SU-DHL-6 (cell line): ENCODE measurements at regions not wholly inside any gene's neighbourhood (a gene's known extent, or its start where the extent isn't known, plus 50 kb on each side); places are given as distances from the start of the nearest gene placed in this dataset.

ENCODE experiments used
- H2AFZ ChIP-seq: fragments of 200-600 bp; sonication (generic); 2 replicates; pipeline ENCODE4 v1.6.1; 2014; ENCODE audit warnings: low read depth, mild to moderate bottlenecking, moderate library complexity, mixed read lengths, antibody characterized with exemption, low read length; ENCODE audit not compliant: severe bottlenecking
- H3F3A ChIP-seq: fragments of 200-600 bp; shearing (Covaris generic); 2 replicates; pipeline ENCODE4 v1.6.0; 2016; ENCODE audit warnings: antibody characterized with exemption, mild to moderate bottlenecking; ENCODE audit not compliant: insufficient read depth
- H3K27ac ChIP-seq: fragments of 200-600 bp; sonication (generic); 2 replicates; pipeline ENCODE4 v1.5.1; 2016; ENCODE audit warnings: low read depth, mild to moderate bottlenecking, low read length, moderate library complexity, mixed read lengths
- H3K27me3 ChIP-seq: fragments of 200-600 bp; sonication (generic), shearing (Covaris generic); 2 replicates; pipeline ENCODE4 v1.6.0; 2014; ENCODE audit warnings: mild to moderate bottlenecking, low read length
- H3K36me3 ChIP-seq: fragments of 200-600 bp; sonication (generic); 2 replicates; pipeline ENCODE4 v1.6.1; 2014; ENCODE audit warnings: mild to moderate bottlenecking, low read length, mixed read lengths
- H3K4me2 ChIP-seq: fragments of 300-600, 200-600 bp; shearing (Covaris generic), sonication (generic); 2 replicates; pipeline ENCODE4 v1.6.0; 2014; ENCODE audit warnings: low read length, low read depth, mild to moderate bottlenecking; ENCODE audit not compliant: poor library complexity, severe bottlenecking
- H3K4me3 ChIP-seq: fragments of 200-600 bp; sonication (generic); 2 replicates; pipeline ENCODE4 v1.5.1; 2014; ENCODE audit warnings: antibody characterized with exemption, low read length, mild to moderate bottlenecking, mixed read lengths; ENCODE audit not compliant: insufficient read depth, poor library complexity, severe bottlenecking
- H3K79me2 ChIP-seq: fragments of 200-600 bp; sonication (generic); 2 replicates; pipeline ENCODE4 v1.6.1; 2014; ENCODE audit warnings: mild to moderate bottlenecking, low read length, moderate library complexity; ENCODE audit not compliant: insufficient read depth
- H3K9ac ChIP-seq: fragments of 200-600 bp; sonication (generic); 2 replicates; pipeline ENCODE4 v1.7.0; 2014; ENCODE audit warnings: mild to moderate bottlenecking, low read length
- H3K9me2 ChIP-seq: fragments of 200-600 bp; sonication (generic); replicated peaks from 2 replicates; pipeline ENCODE4 v1.6.1; 2014; ENCODE audit warnings: low read length; ENCODE audit not compliant: insufficient read depth
- H3K9me3 ChIP-seq: fragments of 200-600 bp; sonication (generic); 2 replicates; pipeline ENCODE4 v1.6.1; 2014; ENCODE audit warnings: low read length, mixed read lengths; ENCODE audit not compliant: insufficient read depth
- H4K20me1 ChIP-seq: fragments of 200-600 bp; sonication (generic); 2 replicates; pipeline ENCODE4 v1.6.1; 2014; ENCODE audit warnings: low read depth, mild to moderate bottlenecking, antibody characterized with exemption, low read length, moderate library complexity, mixed read lengths
- EZH2phosphoT487 ChIP-seq: fragments of 200-600 bp; sonication (generic), shearing (Covaris generic); conservative IDR thresholded peaks from 2 replicates; pipeline ENCODE4 v1.6.1; 2018; ENCODE audit warnings: mild to moderate bottlenecking, antibody characterized with exemption, low read length, moderate library complexity, mixed read lengths
- TF ChIP-seq, protein P1 (sequence below): fragments of 200-600 bp; sonication (generic); IDR thresholded peaks from one replicate; pipeline ENCODE4 v1.5.1; 2017; ENCODE audit warnings: antibody characterized with exemption, mild to moderate bottlenecking, low read length, moderate library complexity; ENCODE audit not compliant: insufficient read depth, poor library complexity, severe bottlenecking

DNA sequence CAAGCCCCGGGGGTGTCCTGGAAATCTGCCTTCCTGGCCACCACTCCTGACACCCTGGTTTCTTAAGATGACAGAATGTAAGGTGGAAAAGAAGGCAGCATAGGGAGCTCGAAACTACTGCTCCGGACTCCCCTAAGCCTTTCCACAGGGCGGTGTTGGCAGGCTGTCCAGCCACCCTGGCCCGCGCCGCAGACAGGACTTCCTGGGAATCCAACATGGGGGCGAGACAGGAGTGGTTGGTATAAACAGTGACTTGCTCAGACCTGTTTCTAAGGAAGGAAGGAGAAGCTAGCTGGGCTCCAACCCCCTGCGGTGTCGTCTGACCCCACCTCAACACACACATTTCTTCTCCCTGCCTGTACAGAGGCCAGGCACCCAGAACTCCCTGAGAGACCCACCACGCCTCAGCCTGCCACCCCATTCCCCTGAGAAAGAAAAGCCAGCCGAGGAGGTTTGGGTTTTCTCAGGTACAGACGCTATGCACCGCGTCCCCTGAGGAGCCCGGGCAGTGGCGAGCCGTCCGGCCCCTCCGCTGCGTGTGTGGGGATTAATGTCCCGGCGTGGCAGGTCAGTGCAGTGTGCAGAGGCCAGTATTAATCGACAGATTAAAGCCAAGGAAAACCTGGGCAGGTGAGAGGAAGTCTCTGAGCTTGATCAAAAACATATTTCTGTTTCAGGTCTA lies 349.6 kb upstream of the MKI67 start:
- TF ChIP-seq, protein P1, sequence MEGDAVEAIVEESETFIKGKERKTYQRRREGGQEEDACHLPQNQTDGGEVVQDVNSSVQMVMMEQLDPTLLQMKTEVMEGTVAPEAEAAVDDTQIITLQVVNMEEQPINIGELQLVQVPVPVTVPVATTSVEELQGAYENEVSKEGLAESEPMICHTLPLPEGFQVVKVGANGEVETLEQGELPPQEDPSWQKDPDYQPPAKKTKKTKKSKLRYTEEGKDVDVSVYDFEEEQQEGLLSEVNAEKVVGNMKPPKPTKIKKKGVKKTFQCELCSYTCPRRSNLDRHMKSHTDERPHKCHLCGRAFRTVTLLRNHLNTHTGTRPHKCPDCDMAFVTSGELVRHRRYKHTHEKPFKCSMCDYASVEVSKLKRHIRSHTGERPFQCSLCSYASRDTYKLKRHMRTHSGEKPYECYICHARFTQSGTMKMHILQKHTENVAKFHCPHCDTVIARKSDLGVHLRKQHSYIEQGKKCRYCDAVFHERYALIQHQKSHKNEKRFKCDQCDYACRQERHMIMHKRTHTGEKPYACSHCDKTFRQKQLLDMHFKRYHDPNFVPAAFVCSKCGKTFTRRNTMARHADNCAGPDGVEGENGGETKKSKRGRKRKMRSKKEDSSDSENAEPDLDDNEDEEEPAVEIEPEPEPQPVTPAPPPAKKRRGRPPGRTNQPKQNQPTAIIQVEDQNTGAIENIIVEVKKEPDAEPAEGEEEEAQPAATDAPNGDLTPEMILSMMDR = no peak
- TF ChIP-seq EZH2phosphoT487 = no peak
- Histone ChIP-seq H3K79me2 (no peaks in the 10 kb centered on the region), H3K36me3 (no peaks in the 10 kb centered on the region), H3K9ac (no peak overlapping the region), H2AFZ (no peak overlapping the region), H3K27me3 (no peaks in the 10 kb centered on the region), H3K4me2 (no peak overlapping the region), H3K4me3 (no peak overlapping the region), H4K20me1 (no peaks in the 10 kb centered on the region), H3K9me3 (no peaks in the 10 kb centered on the region), H3K27ac (no peak overlapping the region), H3K9me2 (no peaks in the 10 kb centered on the region), H3F3A (no peaks in the 10 kb centered on the region)

DNA sequence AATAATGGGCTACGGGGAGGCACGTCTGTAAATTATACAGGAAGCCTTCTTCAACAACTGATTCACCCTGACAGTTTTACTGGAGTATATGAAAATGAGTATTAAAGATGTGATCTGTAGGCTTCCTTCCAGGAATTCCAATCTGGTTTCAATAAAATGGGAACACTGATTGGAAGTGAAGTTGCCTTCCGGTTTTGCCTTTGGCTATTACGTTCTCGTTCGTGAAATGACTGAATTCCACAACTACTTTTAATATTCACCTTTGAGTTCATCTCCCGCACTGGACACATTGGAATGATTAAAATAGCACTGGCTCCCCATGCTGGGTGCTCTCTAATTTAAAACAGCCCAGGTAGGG lies 350.1 kb upstream of the MKI67 start:
- H4K20me1 ChIP-seq = no peaks in the 10 kb centered on the region
- no peaks in the 10 kb centered on the region for H3K79me2 ChIP-seq
- H3K4me2 ChIP-seq = no peak overlapping the region
- no peak overlapping the region for H3K9ac ChIP-seq
- H2AFZ ChIP-seq = no peak overlapping the region
- no peaks in the 10 kb centered on the region for H3K9me3 ChIP-seq
- TF ChIP-seq EZH2phosphoT487 = no peak
- TF ChIP-seq, protein P1 = no peak
- no peaks in the 10 kb centered on the region for H3K36me3 ChIP-seq
- no peaks in the 10 kb centered on the region for H3F3A ChIP-seq
- no peaks in the 10 kb centered on the region for H3K27me3 ChIP-seq
- H3K4me3 ChIP-seq = no peak overlapping the region
- H3K9me2 ChIP-seq = no peaks in the 10 kb centered on the region
- H3K27ac ChIP-seq = no peak overlapping the region

DNA sequence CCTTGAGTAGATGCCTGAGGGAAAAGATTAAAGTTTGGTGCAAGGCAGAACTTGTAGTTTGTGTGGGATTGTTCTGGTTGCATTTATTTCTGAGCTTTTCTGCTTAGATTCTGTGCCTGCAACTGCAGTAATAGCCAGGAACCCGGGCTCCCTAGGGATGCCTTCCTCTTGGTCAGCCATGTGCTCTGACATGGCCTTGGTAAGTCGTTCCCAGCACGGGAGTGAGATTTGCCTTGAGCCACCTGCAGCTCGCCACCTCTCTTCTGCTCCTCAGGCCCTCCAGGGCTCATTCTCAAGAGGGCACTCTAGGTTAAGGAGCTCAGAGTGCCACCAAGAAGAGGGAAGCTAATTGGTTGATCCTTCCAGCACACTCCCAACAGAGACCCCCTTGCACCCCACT lies 350.6 kb upstream of the MKI67 start:
- TF ChIP-seq EZH2phosphoT487 = no peak
- TF ChIP-seq, protein P1 = no peak
- no peak overlapping the region for H3K4me2 ChIP-seq

More for the DNA sequence above, 350.6 kb upstream of the MKI67 start:
- Histone ChIP-seq H3K9ac (no peak overlapping the region), H3K9me2 (no peaks in the 10 kb centered on the region), H2AFZ (no peak overlapping the region), H3K79me2 (no peaks in the 10 kb centered on the region), H3F3A (no peaks in the 10 kb centered on the region), H3K9me3 (no peaks in the 10 kb centered on the region), H4K20me1 (no peaks in the 10 kb centered on the region), H3K27ac (no peak overlapping the region), H3K36me3 (no peaks in the 10 kb centered on the region), H3K27me3 (no peaks in the 10 kb centered on the region), H3K4me3 (no peak overlapping the region)
